ENCODE measurements at regions not wholly inside any gene's neighbourhood (a gene's known extent, or its start where the extent isn't known, plus 50 kb on each side); places are given as distances from the start of the nearest gene placed in this dataset.

GRCh38 chr9:12162181-12162815 is 530.9 kb upstream of the TYRP1 start:
- no peak for DNase-seq (ENCODE audit: low read depth)
- TF ChIP-seq CTCF (conservative IDR thresholded peaks at IDR 0.05; ENCODE audit: control insufficient read depth, insufficient read depth, low read depth, low read length) = no peak

GRCh38 chr9:12163723-12164458 is 529.3 kb upstream of the TYRP1 start:
- no peak for DNase-seq (ENCODE audit: low read depth)
- no peak overlapping the region for H3K4me3 ChIP-seq (ENCODE audit: control insufficient read depth, low read depth, low read length)
- TF ChIP-seq CTCF (conservative IDR thresholded peaks at IDR 0.05; ENCODE audit: control insufficient read depth, insufficient read depth, low read depth, low read length) = no peak

More at GRCh38 chr9:12162181-12162815, 530.9 kb upstream of the TYRP1 start:
- no peak overlapping the region for H3K4me3 ChIP-seq (ENCODE audit: control insufficient read depth, low read depth, low read length)

GRCh38 chr9:12166518-12166917 is 526.7 kb upstream of the TYRP1 start:
- H3K4me3 ChIP-seq (ENCODE audit: control insufficient read depth, low read depth, low read length) = no peak overlapping the region
- TF ChIP-seq CTCF (conservative IDR thresholded peaks at IDR 0.05; ENCODE audit: control insufficient read depth, insufficient read depth, low read depth, low read length) = no peak
- no peak for DNase-seq (ENCODE audit: low read depth)

GRCh38 chr9:12170456-12170855 is 522.7 kb upstream of the TYRP1 start:
- H3K4me3 ChIP-seq (ENCODE audit: control insufficient read depth, low read depth, low read length) = no peak overlapping the region
- no peak for DNase-seq (ENCODE audit: low read depth)
- TF ChIP-seq CTCF (conservative IDR thresholded peaks at IDR 0.05; ENCODE audit: control insufficient read depth, insufficient read depth, low read depth, low read length) = no peak

GRCh38 chr9:12178634-12179033 is 514.6 kb upstream of the TYRP1 start:
- TF ChIP-seq CTCF (conservative IDR thresholded peaks at IDR 0.05; ENCODE audit: control insufficient read depth, insufficient read depth, low read depth, low read length) = no peak
- DNase-seq (ENCODE audit: low read depth) = no peak
- no peak overlapping the region for H3K4me3 ChIP-seq (ENCODE audit: control insufficient read depth, low read depth, low read length)

- no peak overlapping the region for H3K4me3 ChIP-seq (ENCODE audit: control insufficient read depth, low read depth, low read length)
- TF ChIP-seq CTCF (conservative IDR thresholded peaks at IDR 0.05; ENCODE audit: control insufficient read depth, insufficient read depth, low read depth, low read length) = no peak
- no peak for DNase-seq (ENCODE audit: low read depth)
Observed at GRCh38 chr9:12182806-12183205, 510.4 kb upstream of the TYRP1 start.
